Stimulated activated CD4-positive, alpha-beta T cell treated with anti-CD3 and anti-CD28 coated beads, TNF-alpha, amount 100 ng/mL, for 4 hours (primary cell): ENCODE measurements at regions not wholly inside any gene's neighbourhood (a gene's known extent, or its start where the extent isn't known, plus 50 kb on each side); places are given as distances from the start of the nearest gene placed in this dataset.
"Not testable (repeated sequence)": the region's sequence is repeated elsewhere in the genome, so short reads cannot be mapped to it uniquely, and the experiment has no call there.

Source experiments
- DNase-seq, 3 experiments: peaks; one replicate each; pipeline ENCODE4 v3.0.0-alpha.2; 2020; ENCODE audit warnings: low read depth in 3 of 3

- DNase-seq: no peak
Observed at GRCh38 chr2:235105821-235106359, 154.1 kb downstream of the SH3BP4 start.

DNA sequence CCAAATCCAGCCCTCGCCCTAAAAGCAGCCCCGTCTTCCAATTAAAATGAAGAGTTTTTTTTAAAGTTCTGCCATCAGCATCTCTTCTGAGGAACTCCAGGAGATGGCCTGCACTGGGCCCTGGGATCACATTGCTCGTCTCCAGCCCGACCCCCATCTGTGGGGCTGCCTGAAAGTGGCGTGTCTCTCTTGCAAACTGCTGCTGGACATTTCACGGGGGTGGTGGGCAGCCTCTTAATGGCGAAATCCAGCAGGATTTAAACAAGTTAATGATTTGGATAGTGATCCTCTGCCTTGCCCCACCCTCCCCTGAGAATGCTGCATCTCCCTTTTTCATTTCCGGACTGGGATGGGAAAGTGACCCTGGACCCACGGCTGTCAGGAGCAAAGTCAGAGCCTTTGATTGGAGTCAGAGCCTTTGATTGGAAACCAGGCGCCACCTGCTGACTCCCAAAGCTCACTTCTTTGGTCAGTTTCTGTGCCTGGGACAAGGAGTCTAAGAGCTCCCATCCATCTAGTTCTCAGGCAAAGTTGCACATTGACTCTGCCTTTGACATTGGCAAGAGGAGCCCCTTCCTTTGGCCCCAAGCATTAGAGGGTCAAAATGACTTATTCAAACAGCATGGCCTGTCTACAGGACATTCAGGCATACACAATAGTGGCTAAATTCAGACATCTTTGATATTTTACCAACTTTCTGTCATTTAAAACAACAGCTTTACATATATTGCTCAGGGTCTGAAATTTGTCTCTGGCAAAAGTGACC is 155.2 kb downstream of the SH3BP4 start:
- DNase-seq: no peak

DNA sequence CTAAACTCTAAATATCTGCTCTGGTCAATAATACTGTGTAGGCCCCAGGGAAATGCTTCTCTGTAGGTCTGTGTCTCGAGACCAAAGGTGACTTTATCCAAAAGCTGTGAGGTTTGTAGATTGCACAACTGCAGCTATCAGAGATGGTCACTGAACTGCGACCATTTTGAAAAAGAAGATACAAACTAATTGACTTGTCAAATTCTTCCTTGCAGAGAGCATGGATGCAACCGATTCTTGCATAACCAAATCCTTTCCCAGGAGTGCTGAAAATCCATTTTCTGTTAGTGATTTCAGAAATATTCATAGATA is 155.8 kb downstream of the SH3BP4 start:
- no peak for DNase-seq

GRCh38 chr2:235109561-235109960 is 157.7 kb downstream of the SH3BP4 start:
- not testable (repeated sequence) for DNase-seq

- DNase-seq: no peak
Observed at GRCh38 chr2:235112365-235112764, 160.5 kb downstream of the SH3BP4 start.

GRCh38 chr2:235113854-235114253 is 162.0 kb downstream of the SH3BP4 start:
- DNase-seq: no peak

GRCh38 chr2:235114286-235114685 is 162.5 kb downstream of the SH3BP4 start:
- no peak for DNase-seq

- DNase-seq: no peak
Observed at GRCh38 chr2:235115521-235115920, 163.7 kb downstream of the SH3BP4 start.

DNA sequence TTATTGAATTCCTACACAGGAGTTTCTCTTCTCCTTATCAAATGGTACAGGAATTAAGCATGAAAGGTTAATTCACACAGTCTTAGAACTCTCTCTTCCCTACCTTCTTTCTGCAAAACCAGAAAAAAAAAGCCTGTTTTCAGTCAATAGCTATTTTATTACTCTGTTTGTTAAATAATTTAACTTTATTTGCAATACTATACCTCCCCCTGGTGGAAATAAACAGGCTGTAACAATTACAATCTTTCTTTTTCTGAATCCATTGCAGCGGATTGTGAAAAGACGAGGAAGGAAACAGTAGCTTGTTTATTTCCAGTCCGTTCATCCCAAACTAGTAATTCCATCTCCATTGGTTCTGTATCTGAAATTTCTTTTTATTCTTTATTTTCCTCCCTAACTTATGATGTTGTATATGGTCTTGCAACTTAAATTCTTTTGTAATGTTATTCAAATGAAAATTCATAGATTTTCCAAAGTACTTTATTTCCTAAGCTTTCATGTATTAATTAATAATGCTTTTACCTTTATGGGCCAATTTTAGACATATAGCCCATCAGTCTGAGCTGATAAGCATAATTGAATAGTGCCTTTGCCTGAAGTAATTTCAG is 165.2 kb downstream of the SH3BP4 start:
- no peak for DNase-seq

DNA sequence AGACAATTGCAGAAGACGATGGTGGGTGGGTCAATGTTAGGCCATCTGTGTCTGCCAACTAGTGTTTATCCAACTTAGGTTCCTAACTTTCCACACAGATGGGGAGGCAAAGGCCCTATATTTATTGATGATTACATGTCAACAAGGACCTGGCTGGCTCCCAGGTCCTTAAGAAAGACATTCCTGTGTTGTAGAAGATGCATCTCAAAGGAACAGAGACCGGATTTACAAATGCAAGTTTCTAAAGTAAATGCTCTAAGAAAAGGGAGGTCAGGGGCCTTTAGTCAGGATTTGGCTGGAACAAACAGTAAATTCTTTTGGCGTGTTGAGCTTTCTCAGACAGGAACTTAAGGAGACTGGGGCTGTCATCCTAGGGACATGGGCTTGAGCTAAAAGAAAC is 175.0 kb downstream of the SH3BP4 start:
- no peak for DNase-seq

DNA sequence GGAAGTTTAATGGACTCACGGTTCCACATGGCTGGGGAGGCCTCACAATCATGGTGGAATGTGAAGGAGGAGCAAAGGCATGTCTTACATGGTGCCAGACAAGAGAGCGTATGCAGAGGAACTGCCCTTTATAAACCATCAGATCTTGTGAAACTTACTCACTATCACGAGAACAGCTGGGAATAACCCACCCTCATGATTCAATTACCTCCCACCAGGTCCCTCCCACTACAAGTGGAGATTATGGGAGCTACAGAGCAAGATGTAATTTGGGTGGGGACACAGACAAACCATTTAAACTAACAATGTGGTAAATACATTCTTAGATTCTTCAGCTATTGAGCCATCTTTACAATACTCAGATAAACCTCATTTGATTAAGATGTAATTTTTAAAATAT is 176.1 kb downstream of the SH3BP4 start:
- no peak for DNase-seq

DNA sequence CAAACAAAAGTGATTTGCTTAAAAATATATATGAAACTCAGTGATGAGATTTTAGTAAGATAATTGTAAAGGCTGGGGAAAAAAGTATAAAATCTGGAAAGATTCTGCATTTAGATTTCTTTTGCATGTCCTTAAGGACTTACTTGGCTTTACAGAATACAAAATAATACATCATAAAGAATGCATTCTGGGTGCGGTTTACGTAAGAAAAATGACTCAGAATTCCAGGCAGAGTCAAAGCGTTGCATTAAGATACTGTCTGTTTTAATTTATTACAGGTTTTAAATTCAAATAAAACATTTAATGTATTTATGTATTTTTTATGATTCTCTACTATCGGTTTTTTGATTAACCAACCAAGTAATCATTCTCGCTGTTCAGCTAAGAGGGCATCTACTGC is 178.0 kb downstream of the SH3BP4 start:
- no peak for DNase-seq

DNA sequence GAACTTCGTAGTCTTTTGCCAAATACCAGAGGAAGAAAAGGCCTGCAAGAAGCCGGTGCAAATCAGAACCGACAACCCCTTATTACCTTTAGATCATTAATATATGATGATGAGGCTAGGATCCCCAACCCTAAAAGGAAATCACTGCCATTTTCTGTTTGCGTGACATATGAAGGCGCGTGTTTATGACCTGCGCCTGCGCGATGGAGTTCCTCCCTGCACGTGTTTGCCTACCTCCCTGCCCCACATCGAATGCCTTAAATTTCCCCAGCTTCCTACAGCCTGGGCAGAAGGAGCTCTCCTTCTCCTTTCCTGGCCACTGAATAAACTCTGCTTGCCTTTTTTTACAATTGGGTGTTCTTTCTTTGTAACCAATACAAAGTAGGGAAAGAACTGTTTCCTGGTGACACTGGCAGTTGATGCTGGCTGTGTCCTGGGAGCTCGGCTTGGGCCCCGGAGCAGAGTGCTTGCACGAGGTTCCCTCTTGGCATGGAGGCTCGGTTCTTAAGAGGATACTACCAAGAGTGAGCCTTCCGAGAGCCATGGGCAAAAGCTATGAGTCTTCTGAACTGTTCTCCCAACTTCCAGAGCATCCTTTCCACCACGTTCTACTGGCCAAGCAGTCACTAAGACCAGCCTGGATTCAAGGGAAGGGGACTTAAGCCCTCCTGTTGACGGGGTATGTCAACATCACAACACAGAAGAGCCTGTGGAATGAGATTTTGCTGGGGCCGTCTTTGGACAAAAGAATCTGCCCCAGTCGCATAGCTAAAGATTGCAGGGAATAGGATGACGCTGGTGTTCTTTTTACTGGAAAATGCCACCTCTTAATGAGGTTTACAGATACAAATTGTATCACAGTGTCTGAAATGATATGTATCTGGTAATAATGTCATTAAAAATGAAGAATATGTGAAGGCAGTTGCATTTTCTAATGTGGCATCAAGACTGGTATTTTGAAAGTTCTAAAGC is 179.8 kb downstream of the SH3BP4 start:
- no peak for DNase-seq

- DNase-seq: no peak
Observed at GRCh38 chr2:235132651-235133050, 180.8 kb downstream of the SH3BP4 start.

- no peak for DNase-seq
Observed at GRCh38 chr2:235133837-235134236, 182.0 kb downstream of the SH3BP4 start.

DNA sequence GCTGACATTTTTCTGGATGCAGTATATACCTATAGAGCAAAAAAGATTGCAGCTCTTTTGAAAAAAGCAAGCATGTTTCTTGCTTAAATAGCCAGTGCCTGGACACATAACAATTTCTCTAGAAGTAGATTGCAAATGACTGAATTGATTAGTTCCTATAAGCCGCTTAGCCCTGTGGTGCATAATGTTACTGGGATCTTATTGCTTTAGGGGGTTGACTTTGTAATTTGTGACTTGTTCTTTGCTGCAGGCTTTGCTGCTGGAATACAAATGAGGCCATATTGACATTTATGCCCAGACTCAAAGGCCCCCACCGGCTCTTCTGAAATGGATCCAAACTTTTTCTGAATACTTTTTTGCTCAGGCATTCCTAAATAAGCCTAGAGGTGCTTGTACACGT is 182.6 kb downstream of the SH3BP4 start:
- no peak for DNase-seq

GRCh38 chr2:235135195-235135965 is 183.6 kb downstream of the SH3BP4 start:
- DNase-seq: no peak

DNA sequence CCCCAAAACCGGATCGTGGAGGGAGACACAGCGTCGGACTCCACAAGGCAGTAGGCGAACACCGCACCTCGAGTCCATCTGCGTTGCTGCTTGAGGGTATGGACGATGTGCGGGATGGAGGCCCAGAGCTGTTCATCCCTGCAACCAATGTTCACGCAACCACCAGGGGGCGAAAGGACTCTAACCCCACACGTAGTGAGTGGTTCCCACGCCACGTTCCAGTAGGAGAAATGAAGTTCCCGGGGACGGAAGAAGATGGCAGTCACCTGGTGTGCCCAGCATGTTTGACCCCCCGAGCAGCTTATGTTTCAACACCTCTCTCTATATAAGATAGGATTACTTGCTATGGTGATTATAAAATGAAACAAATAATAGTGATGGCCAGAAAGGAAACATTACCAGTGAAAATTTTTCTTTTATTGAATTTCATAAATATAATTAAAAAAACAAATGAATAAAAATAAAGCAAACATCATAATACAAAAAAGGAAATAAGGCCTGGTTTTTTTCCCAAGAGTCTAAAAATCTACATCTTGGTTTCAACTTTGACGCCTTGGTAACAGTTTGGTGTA is 184.3 kb downstream of the SH3BP4 start:
- peak in 2 of 3 experiments; percentile 21 to 24 for DNase-seq

- DNase-seq: no peak
Observed at GRCh38 chr2:235138339-235138738, 186.5 kb downstream of the SH3BP4 start.

- no peak for DNase-seq
Observed at GRCh38 chr2:235139956-235140800, 188.4 kb downstream of the SH3BP4 start.

GRCh38 chr2:235140801-235141081 is 188.9 kb downstream of the SH3BP4 start:
- DNase-seq: no peak
